ENCODE measurements at regions not wholly inside any gene's neighbourhood (a gene's known extent, or its start where the extent isn't known, plus 50 kb on each side); places are given as distances from the start of the nearest gene placed in this dataset.

GRCh38 chr6:140504776-140505175, 1130.3 kb upstream of the CITED2 start:
- TF ChIP-seq CTCF (IDR thresholded peaks at IDR 0.05; ENCODE audit: insufficient read depth, low read length, poor library complexity, severe bottlenecking) (no peak), EZH2phosphoT487 (conservative IDR thresholded peaks at IDR 0.05; ENCODE audit: low read length) (no peak)
